ENCODE measurements at regions not wholly inside any gene's neighbourhood (a gene's known extent, or its start where the extent isn't known, plus 50 kb on each side); places are given as distances from the start of the nearest gene placed in this dataset.
"Not testable (repeated sequence)": the region's sequence is repeated elsewhere in the genome, so short reads cannot be mapped to it uniquely, and the experiment has no call there.

- 94% methylated on average over 3 of the region's 5 CpGs for WGBS (ENCODE audit: insufficient coverage)
- H3K4me1 Mint-ChIP-seq = no peaks in the 10 kb centered on the region
- no peak overlapping the region for H3K4me3 ChIP-seq (ENCODE audit: control insufficient read depth in 1 of 2, extremely low read depth in 1 of 2, low read length in 1 of 2)
- H3K27ac ChIP-seq (ENCODE audit: low read length) = no peak overlapping the region
- no peaks in the 10 kb centered on the region for H3K4me1 ChIP-seq (ENCODE audit: control insufficient read depth in 1 of 2, extremely low read depth in 1 of 2, insufficient read depth in 2 of 2, low read length in 2 of 2)
- H3K27ac Mint-ChIP-seq = no peak overlapping the region
- ATAC-seq (replicated peaks in 1 of 4) = no peak
- H3K27me3 ChIP-seq (replicated peaks in 1 of 2; ENCODE audit: control insufficient read depth in 2 of 2, extremely low read depth in 1 of 2, insufficient read depth in 2 of 2, low read length in 1 of 2) = no peaks in the 10 kb centered on the region
- H3K9me3 ChIP-seq = no peaks in the 10 kb centered on the region
- H3K36me3 ChIP-seq (ENCODE audit: control insufficient read depth in 2 of 2, extremely low read depth in 1 of 2, insufficient read depth in 1 of 2, low read length in 1 of 2) = no peaks in the 10 kb centered on the region
- H3K27me3 Mint-ChIP-seq = no peaks in the 10 kb centered on the region
- POLR2A ChIA-PET = no interaction called here
- CTCF ChIA-PET = no interaction called here
- no peaks in the 10 kb centered on the region for H3K36me3 Mint-ChIP-seq
- no peak for DNase-seq
- H3K4me3 Mint-ChIP-seq = no peak overlapping the region
- H3K9me3 Mint-ChIP-seq = peaks cover 0 to 4% (median 3%) of the 10 kb centered on the region in 3 donors
Measured at GRCh38 chr5:112036206-112036605, 279.2 kb upstream of the NREP start.

GRCh38 chr5:112034421-112034979, 277.5 kb upstream of the NREP start:
- no peaks in the 10 kb centered on the region for H3K36me3 Mint-ChIP-seq
- POLR2A ChIA-PET = no interaction called here
- Histone ChIP-seq H3K27me3 (replicated peaks in 1 of 2; ENCODE audit: control insufficient read depth in 2 of 2, extremely low read depth in 1 of 2, insufficient read depth in 2 of 2, low read length in 1 of 2) (no peaks in the 10 kb centered on the region), H3K4me1 (ENCODE audit: control insufficient read depth in 1 of 2, extremely low read depth in 1 of 2, insufficient read depth in 2 of 2, low read length in 2 of 2) (no peaks in the 10 kb centered on the region), H3K27ac (ENCODE audit: low read length) (no peak overlapping the region), H3K4me3 (ENCODE audit: control insufficient read depth in 1 of 2, extremely low read depth in 1 of 2, low read length in 1 of 2) (no peak overlapping the region), H3K36me3 (ENCODE audit: control insufficient read depth in 2 of 2, extremely low read depth in 1 of 2, insufficient read depth in 1 of 2, low read length in 1 of 2) (no peaks in the 10 kb centered on the region), H3K9me3 (no peaks in the 10 kb centered on the region)
- peaks cover 0 to 4% (median 3%) of the 10 kb centered on the region in 3 donors for H3K9me3 Mint-ChIP-seq
- no peak overlapping the region for H3K27ac Mint-ChIP-seq
- CTCF ChIA-PET = no interaction called here
- no peak for ATAC-seq (replicated peaks in 1 of 4)
- no peaks in the 10 kb centered on the region for H3K27me3 Mint-ChIP-seq
- no peak overlapping the region for H3K4me3 Mint-ChIP-seq
- no peaks in the 10 kb centered on the region for H3K4me1 Mint-ChIP-seq
- no peak for DNase-seq

- H3K4me3 ChIP-seq (ENCODE audit: control insufficient read depth in 1 of 2, extremely low read depth in 1 of 2, low read length in 1 of 2); ATAC-seq (replicated peaks in 1 of 4); DNase-seq; H3K27me3 Mint-ChIP-seq; H3K36me3 ChIP-seq (ENCODE audit: control insufficient read depth in 2 of 2, extremely low read depth in 1 of 2, insufficient read depth in 1 of 2, low read length in 1 of 2); H3K4me1 Mint-ChIP-seq; H3K9me3 Mint-ChIP-seq; H3K36me3 Mint-ChIP-seq; H3K27ac Mint-ChIP-seq; POLR2A ChIA-PET; H3K9me3 ChIP-seq; H3K4me3 Mint-ChIP-seq; H3K4me1 ChIP-seq (ENCODE audit: control insufficient read depth in 1 of 2, extremely low read depth in 1 of 2, insufficient read depth in 2 of 2, low read length in 2 of 2); CTCF ChIA-PET; H3K27me3 ChIP-seq (replicated peaks in 1 of 2; ENCODE audit: control insufficient read depth in 2 of 2, extremely low read depth in 1 of 2, insufficient read depth in 2 of 2, low read length in 1 of 2); H3K27ac ChIP-seq (ENCODE audit: low read length): not testable (repeated sequence)
- WGBS (ENCODE audit: insufficient coverage) = no CpG with 5 or more reads among the region's 3 CpGs
Measured at GRCh38 chr5:112026879-112027278, 269.9 kb upstream of the NREP start.

GRCh38 chr5:112025757-112026156, 268.8 kb upstream of the NREP start:
- H3K4me1 Mint-ChIP-seq = no peaks in the 10 kb centered on the region

GRCh38 chr5:112024769-112025168, 267.8 kb upstream of the NREP start:
- Histone ChIP-seq H3K27ac (ENCODE audit: low read length) (no peak overlapping the region), H3K4me1 (ENCODE audit: control insufficient read depth in 1 of 2, extremely low read depth in 1 of 2, insufficient read depth in 2 of 2, low read length in 2 of 2) (no peaks in the 10 kb centered on the region), H3K9me3 (no peaks in the 10 kb centered on the region), H3K27me3 (replicated peaks in 1 of 2; ENCODE audit: control insufficient read depth in 2 of 2, extremely low read depth in 1 of 2, insufficient read depth in 2 of 2, low read length in 1 of 2) (no peaks in the 10 kb centered on the region), H3K4me3 (ENCODE audit: control insufficient read depth in 1 of 2, extremely low read depth in 1 of 2, low read length in 1 of 2) (no peak overlapping the region), H3K36me3 (ENCODE audit: control insufficient read depth in 2 of 2, extremely low read depth in 1 of 2, insufficient read depth in 1 of 2, low read length in 1 of 2) (no peaks in the 10 kb centered on the region)
- DNase-seq = no peak
- no peaks in the 10 kb centered on the region for H3K36me3 Mint-ChIP-seq
- no peak overlapping the region for H3K4me3 Mint-ChIP-seq
- no peaks in the 10 kb centered on the region for H3K9me3 Mint-ChIP-seq
- WGBS (ENCODE audit: insufficient coverage) = no CpG with 5 or more reads among the region's 2 CpGs
- ChIA-PET POLR2A (no interaction called here), CTCF (no interaction called here)
- H3K27ac Mint-ChIP-seq = no peak overlapping the region
- no peak for ATAC-seq (replicated peaks in 1 of 4)
- H3K4me1 Mint-ChIP-seq = no peaks in the 10 kb centered on the region
- H3K27me3 Mint-ChIP-seq = no peaks in the 10 kb centered on the region

More at GRCh38 chr5:112025757-112026156, 268.8 kb upstream of the NREP start:
- H3K27ac Mint-ChIP-seq = no peak overlapping the region
- DNase-seq = no peak
- Histone ChIP-seq H3K9me3 (no peaks in the 10 kb centered on the region), H3K27me3 (replicated peaks in 1 of 2; ENCODE audit: control insufficient read depth in 2 of 2, extremely low read depth in 1 of 2, insufficient read depth in 2 of 2, low read length in 1 of 2) (no peaks in the 10 kb centered on the region), H3K4me1 (ENCODE audit: control insufficient read depth in 1 of 2, extremely low read depth in 1 of 2, insufficient read depth in 2 of 2, low read length in 2 of 2) (no peaks in the 10 kb centered on the region), H3K4me3 (ENCODE audit: control insufficient read depth in 1 of 2, extremely low read depth in 1 of 2, low read length in 1 of 2) (no peak overlapping the region), H3K36me3 (ENCODE audit: control insufficient read depth in 2 of 2, extremely low read depth in 1 of 2, insufficient read depth in 1 of 2, low read length in 1 of 2) (no peaks in the 10 kb centered on the region), H3K27ac (ENCODE audit: low read length) (no peak overlapping the region)
- H3K4me3 Mint-ChIP-seq = no peak overlapping the region
- no peaks in the 10 kb centered on the region for H3K9me3 Mint-ChIP-seq
- CTCF ChIA-PET = no interaction called here
- H3K36me3 Mint-ChIP-seq = no peaks in the 10 kb centered on the region
- POLR2A ChIA-PET = no interaction called here
- no peaks in the 10 kb centered on the region for H3K27me3 Mint-ChIP-seq
- ATAC-seq (replicated peaks in 1 of 4) = no peak
- no CpG with 5 or more reads among the region's 1 CpG for WGBS (ENCODE audit: insufficient coverage)

- CTCF ChIA-PET = no interaction called here
- 93% methylated on average over 2 of the region's 3 CpGs for WGBS (ENCODE audit: insufficient coverage)
Measured at GRCh38 chr5:112024221-112024620, 267.2 kb upstream of the NREP start.

GRCh38 chr5:112023766-112024165, 266.8 kb upstream of the NREP start:
- H3K27me3 ChIP-seq (replicated peaks in 1 of 2; ENCODE audit: control insufficient read depth in 2 of 2, extremely low read depth in 1 of 2, insufficient read depth in 2 of 2, low read length in 1 of 2) = no peaks in the 10 kb centered on the region
- H3K9me3 ChIP-seq = no peaks in the 10 kb centered on the region
- Mint-ChIP-seq H3K36me3 (no peaks in the 10 kb centered on the region), H3K9me3 (no peaks in the 10 kb centered on the region), H3K27me3 (no peaks in the 10 kb centered on the region), H3K27ac (no peak overlapping the region), H3K4me3 (no peak overlapping the region), H3K4me1 (no peaks in the 10 kb centered on the region)
- H3K27ac ChIP-seq (ENCODE audit: low read length) = no peak overlapping the region
- POLR2A ChIA-PET = no interaction called here
- no peaks in the 10 kb centered on the region for H3K4me1 ChIP-seq (ENCODE audit: control insufficient read depth in 1 of 2, extremely low read depth in 1 of 2, insufficient read depth in 2 of 2, low read length in 2 of 2)
- H3K36me3 ChIP-seq (ENCODE audit: control insufficient read depth in 2 of 2, extremely low read depth in 1 of 2, insufficient read depth in 1 of 2, low read length in 1 of 2) = no peaks in the 10 kb centered on the region
- DNase-seq = no peak
- no peak overlapping the region for H3K4me3 ChIP-seq (ENCODE audit: control insufficient read depth in 1 of 2, extremely low read depth in 1 of 2, low read length in 1 of 2)
- 63% methylated on average over 2 of the region's 3 CpGs for WGBS (ENCODE audit: insufficient coverage)
- no peak for ATAC-seq (replicated peaks in 1 of 4)
- CTCF ChIA-PET = no interaction called here

More at GRCh38 chr5:112024221-112024620, 267.2 kb upstream of the NREP start:
- Histone ChIP-seq H3K27ac (ENCODE audit: low read length) (no peak overlapping the region), H3K4me1 (ENCODE audit: control insufficient read depth in 1 of 2, extremely low read depth in 1 of 2, insufficient read depth in 2 of 2, low read length in 2 of 2) (no peaks in the 10 kb centered on the region), H3K27me3 (replicated peaks in 1 of 2; ENCODE audit: control insufficient read depth in 2 of 2, extremely low read depth in 1 of 2, insufficient read depth in 2 of 2, low read length in 1 of 2) (no peaks in the 10 kb centered on the region), H3K9me3 (no peaks in the 10 kb centered on the region), H3K4me3 (ENCODE audit: control insufficient read depth in 1 of 2, extremely low read depth in 1 of 2, low read length in 1 of 2) (no peak overlapping the region), H3K36me3 (ENCODE audit: control insufficient read depth in 2 of 2, extremely low read depth in 1 of 2, insufficient read depth in 1 of 2, low read length in 1 of 2) (no peaks in the 10 kb centered on the region)
- Mint-ChIP-seq H3K36me3 (no peaks in the 10 kb centered on the region), H3K9me3 (no peaks in the 10 kb centered on the region), H3K4me1 (no peaks in the 10 kb centered on the region), H3K27me3 (no peaks in the 10 kb centered on the region), H3K27ac (no peak overlapping the region), H3K4me3 (no peak overlapping the region)
- no peak for ATAC-seq (replicated peaks in 1 of 4)
- POLR2A ChIA-PET = no interaction called here
- DNase-seq = no peak

Measured in T-cell (primary cell).